ACC112 (cell line): ENCODE measurements at regions not wholly inside any gene's neighbourhood (a gene's known extent, or its start where the extent isn't known, plus 50 kb on each side); places are given as distances from the start of the nearest gene placed in this dataset.

Experiments
- H2AFZ ChIP-seq: fragments of 200-600 bp; sonication (generic); one replicate; pipeline ENCODE4 v1.6.0; 2017; ENCODE audit warnings: antibody characterized with exemption, low read length; ENCODE audit not compliant: unreplicated experiment
- H3K27ac ChIP-seq: fragments of 200-600 bp; sonication (generic); 2 replicates; pipeline ENCODE4 v1.5.1; 2014; ENCODE audit warnings: low read depth, mild to moderate bottlenecking, antibody characterized with exemption, low read length, moderate library complexity
- H3K27me3 ChIP-seq: fragments of 200-600 bp; sonication (generic); 2 replicates; pipeline ENCODE4 v1.6.1; 2014; ENCODE audit warnings: mild to moderate bottlenecking, antibody characterized with exemption, low read length, moderate library complexity, mixed read lengths; ENCODE audit not compliant: insufficient read depth
- H3K36me3 ChIP-seq: fragments of 200-600 bp; sonication (generic); 2 replicates; pipeline ENCODE4 v1.6.1; 2016; ENCODE audit warnings: mild to moderate bottlenecking, antibody characterized with exemption, low read length, moderate library complexity, mixed read lengths; ENCODE audit not compliant: insufficient read depth
- H3K4me1 ChIP-seq: fragments of 200-600 bp; sonication (generic); one replicate; pipeline ENCODE4 v1.6.1; 2016; ENCODE audit warnings: low read length, mixed read lengths; ENCODE audit not compliant: insufficient read depth, unreplicated experiment, control insufficient read depth
- H3K4me3 ChIP-seq: fragments of 200-600 bp; sonication (generic); 2 replicates; pipeline ENCODE4 v1.5.1; 2014; ENCODE audit warnings: mild to moderate bottlenecking, low read depth, low read length
- H3K79me2 ChIP-seq: fragments of 200-600 bp; sonication (generic); one replicate; pipeline ENCODE4 v1.6.0; 2016; ENCODE audit warnings: low read length; ENCODE audit not compliant: control insufficient read depth, unreplicated experiment, insufficient read depth

DNA sequence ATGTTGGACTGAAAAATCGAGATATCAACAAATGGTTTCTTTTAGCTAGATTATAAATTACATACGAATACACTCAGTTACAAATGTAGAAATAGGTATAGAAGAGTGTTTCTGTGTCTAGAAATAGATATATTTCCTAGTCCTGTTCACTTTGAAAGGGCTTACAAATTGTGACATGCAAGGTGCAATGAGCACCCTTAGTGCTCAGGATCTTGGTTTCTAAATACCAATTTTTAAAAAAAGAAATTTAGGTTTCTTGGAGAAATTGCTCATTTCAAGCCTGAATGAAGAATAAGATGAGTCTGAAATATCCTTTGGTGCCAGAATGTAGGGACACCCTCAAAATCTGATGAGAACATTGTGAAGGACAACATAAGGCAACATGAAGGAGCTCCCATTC lies 306.0 kb downstream of the CRPPA start:
- no peaks in the 10 kb centered on the region for H3K27me3 ChIP-seq
- no peaks in the 10 kb centered on the region for H3K36me3 ChIP-seq
- H3K27ac ChIP-seq: no peak overlapping the region
- no peak overlapping the region for H2AFZ ChIP-seq
- H3K4me1 ChIP-seq: no peaks in the 10 kb centered on the region
- no peaks in the 10 kb centered on the region for H3K79me2 ChIP-seq
- no peak overlapping the region for H3K4me3 ChIP-seq

DNA sequence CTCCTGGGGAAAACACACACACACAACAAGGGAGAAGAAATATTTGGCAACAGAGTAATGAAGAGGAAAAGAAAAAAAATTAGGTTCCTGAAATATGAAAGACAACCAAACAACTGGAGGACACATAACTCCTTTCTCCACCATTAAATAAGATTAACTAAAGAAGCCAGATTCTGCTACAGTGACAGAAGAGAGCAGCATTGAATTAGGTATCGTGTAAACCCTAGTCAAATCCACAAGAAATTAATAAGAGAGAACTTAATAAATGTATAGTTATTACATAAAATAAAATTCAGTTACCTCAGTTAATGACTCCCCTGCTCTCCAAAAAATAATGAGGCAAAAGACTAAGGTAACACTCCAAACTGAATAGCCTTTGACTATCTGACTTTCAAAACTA lies 306.7 kb downstream of the CRPPA start:
- Histone ChIP-seq H3K79me2 (no peaks in the 10 kb centered on the region), H3K27ac (no peak overlapping the region), H3K27me3 (no peaks in the 10 kb centered on the region), H3K36me3 (no peaks in the 10 kb centered on the region), H3K4me3 (no peak overlapping the region), H2AFZ (peak overlapping the region; percentile 55), H3K4me1 (no peaks in the 10 kb centered on the region)

DNA sequence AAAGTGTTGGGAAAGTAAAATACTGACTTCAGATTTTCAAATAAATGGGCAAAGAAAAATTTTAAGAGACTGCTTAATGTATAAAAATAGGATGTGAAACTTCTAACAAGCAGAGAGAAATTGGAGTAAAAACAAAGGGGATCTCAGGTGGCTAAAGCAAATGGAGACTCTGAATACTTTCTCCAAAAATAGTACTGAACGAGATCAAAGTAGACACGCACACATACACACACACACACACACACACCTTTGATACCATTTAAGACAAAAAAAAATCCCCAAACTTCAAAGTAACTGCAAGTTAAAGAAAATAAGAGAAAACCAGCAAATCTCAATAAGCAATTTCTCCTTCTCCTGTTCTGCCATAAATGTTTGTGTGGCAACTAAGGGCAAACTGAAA lies 307.3 kb downstream of the CRPPA start:
- Histone ChIP-seq H3K4me3 (no peak overlapping the region), H3K27me3 (no peaks in the 10 kb centered on the region), H3K79me2 (no peaks in the 10 kb centered on the region), H3K36me3 (no peaks in the 10 kb centered on the region), H2AFZ (no peak overlapping the region), H3K4me1 (no peaks in the 10 kb centered on the region), H3K27ac (no peak overlapping the region)

DNA sequence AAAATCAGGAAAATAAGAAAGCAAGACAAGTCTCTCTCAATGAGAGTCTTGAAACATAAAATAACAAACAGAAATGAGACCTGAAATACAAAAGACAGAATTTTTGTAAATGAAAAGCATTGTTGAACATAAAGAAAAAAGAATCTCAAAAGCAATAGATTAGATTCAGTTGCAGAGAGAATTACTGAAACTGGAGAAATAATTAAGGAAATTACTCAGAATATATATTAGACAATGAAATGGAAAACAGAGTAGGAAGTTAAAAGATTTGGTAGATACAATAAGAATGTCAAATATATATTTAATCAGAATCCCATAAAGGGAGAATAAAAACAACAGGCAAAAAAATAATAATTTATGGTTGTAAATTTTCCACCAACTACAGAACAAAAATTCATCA lies 308.3 kb downstream of the CRPPA start:
- Histone ChIP-seq H3K4me3 (no peak overlapping the region), H3K4me1 (no peaks in the 10 kb centered on the region), H3K36me3 (no peaks in the 10 kb centered on the region; the same call in 1 of the 2 replicates), H3K27me3 (no peaks in the 10 kb centered on the region), H3K79me2 (no peaks in the 10 kb centered on the region), H3K27ac (no peak overlapping the region), H2AFZ (no peak overlapping the region)

DNA sequence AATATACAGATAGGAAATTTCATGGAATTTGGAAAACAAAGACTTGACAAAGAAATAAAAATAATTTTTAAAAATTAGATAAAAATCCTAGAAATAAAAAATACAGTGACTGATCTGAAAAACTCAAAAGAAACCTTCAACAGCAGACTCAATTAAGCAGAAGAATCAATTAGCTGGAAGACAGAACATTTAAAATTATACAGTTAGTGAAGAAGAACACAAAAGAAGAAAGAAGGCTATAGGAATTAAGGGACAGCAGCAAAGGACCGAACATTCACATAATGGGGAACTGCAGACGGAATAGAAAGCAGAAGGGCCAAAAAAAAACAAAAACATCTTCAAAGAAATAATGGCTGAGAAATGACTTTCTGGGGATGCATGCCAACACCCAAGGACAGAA lies 314.5 kb downstream of the CRPPA start:
- no peaks in the 10 kb centered on the region for H3K4me1 ChIP-seq
- H3K36me3 ChIP-seq: no peaks in the 10 kb centered on the region; the same call in 1 of the 2 replicates
- H3K79me2 ChIP-seq: no peaks in the 10 kb centered on the region
- H3K4me3 ChIP-seq: no peak overlapping the region
- no peaks in the 10 kb centered on the region for H3K27me3 ChIP-seq
- H2AFZ ChIP-seq: no peak overlapping the region
- no peak overlapping the region for H3K27ac ChIP-seq

DNA sequence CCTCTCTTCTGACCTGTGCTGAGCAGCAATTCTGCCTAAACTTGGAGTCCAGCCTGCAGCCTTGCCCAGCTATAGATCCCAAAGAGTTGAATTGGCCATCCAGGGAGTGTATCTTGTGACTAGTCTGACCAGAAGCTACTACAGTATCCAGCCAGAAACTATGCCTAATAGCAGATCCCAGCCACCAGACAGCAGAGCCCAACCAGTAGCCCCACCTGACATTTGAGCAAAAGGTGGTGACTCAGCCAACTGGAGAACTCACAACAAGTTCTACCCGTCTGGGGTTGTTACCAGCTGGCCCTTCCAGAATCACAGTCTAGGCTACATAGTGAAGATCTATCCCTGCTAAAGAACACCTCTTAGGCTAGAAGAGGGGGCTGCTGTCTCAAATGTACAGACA lies 315.0 kb downstream of the CRPPA start:
- Histone ChIP-seq H3K4me1 (no peaks in the 10 kb centered on the region), H3K79me2 (no peaks in the 10 kb centered on the region)

DNA sequence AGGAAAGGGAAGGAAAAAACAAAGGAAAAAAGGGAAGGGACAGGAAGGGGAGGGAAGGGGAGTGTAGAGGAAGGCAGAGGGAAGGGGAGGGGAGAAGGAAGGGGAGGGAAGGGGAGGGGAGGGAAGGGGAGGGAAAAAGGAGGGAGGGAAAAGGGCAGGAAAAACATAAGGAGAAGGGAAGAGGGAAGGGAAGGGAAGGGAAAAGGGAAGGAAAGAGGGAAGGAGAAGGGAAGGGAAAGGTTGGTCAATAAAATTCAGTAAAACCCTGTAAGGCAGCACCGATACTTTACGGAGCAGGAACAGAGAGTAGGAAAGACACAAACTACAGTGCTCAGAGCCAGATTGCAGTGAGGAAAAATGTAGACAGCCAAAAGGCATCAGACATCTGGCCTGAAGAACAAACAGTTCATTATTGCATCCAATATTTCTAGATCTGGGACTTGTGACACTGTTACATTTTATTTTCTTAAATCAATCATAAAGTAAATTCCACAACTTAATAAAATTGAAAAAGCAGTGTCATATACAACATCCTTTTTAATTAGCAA lies 322.0 kb downstream of the CRPPA start:
- Histone ChIP-seq H2AFZ (no peak overlapping the region), H3K27me3 (no peaks in the 10 kb centered on the region), H3K4me3 (no peak overlapping the region), H3K4me1 (peaks cover 7% of the 10 kb centered on the region), H3K36me3 (no peaks in the 10 kb centered on the region), H3K27ac (no peak overlapping the region), H3K79me2 (no peaks in the 10 kb centered on the region)

More for the DNA sequence above, 315.0 kb downstream of the CRPPA start:
- Histone ChIP-seq H2AFZ (no peak overlapping the region), H3K4me3 (no peak overlapping the region), H3K27me3 (no peaks in the 10 kb centered on the region), H3K27ac (no peak overlapping the region), H3K36me3 (no peaks in the 10 kb centered on the region; the same call in 1 of the 2 replicates)

DNA sequence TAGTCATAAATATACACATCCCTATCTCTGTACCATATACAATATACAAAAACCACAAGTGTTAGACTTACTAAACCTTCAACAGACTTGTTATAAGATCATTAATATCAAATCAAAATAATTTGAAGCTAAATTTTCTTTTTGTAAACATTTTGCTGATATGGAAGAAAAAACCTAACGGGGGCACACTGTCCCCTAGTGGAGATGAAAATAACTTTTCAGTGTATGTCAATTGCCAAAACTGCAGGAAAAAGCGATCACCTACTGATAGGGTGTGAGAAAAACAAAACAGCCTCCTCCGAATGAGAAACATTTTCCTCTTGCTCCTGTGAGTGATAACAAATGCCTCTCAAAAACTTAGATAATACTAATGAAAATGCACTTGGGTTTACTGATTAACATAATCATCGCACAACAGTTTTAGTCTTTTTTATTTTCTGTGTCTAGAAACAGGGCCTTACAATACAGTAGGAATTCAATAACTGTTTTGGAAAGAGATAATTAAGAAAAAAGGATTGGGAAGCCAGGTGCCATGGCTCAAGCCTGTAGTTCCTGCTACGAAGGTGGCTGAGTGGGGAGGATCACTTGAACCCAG lies 322.7 kb downstream of the CRPPA start:
- Histone ChIP-seq H2AFZ (peak overlapping the region; percentile 87), H3K79me2 (no peaks in the 10 kb centered on the region), H3K4me3 (no peak overlapping the region), H3K36me3 (no peaks in the 10 kb centered on the region), H3K27ac (no peak overlapping the region), H3K4me1 (peaks cover 7% of the 10 kb centered on the region), H3K27me3 (no peaks in the 10 kb centered on the region)

DNA sequence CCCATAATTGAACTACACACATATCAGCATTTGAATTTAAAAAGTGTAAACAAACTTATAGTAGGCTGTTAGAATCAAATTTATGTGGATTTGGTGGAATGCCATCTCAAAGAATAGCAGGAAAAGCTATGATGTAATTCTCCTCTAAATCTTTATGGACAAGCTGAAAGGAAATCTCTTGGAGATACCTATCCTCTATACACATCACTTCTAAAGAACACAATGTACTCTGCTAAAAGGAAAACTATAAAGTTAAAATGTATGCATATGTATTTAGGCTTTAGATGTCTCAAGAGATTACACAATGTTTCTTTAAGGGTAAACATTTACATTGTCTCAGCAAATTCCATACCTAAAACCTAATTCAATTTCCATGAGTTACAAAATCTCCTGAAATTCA lies 323.3 kb downstream of the CRPPA start:
- Histone ChIP-seq H3K27ac (no peak overlapping the region), H2AFZ (peak overlapping the region; percentile 87), H3K36me3 (no peaks in the 10 kb centered on the region), H3K79me2 (no peaks in the 10 kb centered on the region), H3K27me3 (no peaks in the 10 kb centered on the region), H3K4me3 (no peak overlapping the region), H3K4me1 (peaks cover 7% of the 10 kb centered on the region)

DNA sequence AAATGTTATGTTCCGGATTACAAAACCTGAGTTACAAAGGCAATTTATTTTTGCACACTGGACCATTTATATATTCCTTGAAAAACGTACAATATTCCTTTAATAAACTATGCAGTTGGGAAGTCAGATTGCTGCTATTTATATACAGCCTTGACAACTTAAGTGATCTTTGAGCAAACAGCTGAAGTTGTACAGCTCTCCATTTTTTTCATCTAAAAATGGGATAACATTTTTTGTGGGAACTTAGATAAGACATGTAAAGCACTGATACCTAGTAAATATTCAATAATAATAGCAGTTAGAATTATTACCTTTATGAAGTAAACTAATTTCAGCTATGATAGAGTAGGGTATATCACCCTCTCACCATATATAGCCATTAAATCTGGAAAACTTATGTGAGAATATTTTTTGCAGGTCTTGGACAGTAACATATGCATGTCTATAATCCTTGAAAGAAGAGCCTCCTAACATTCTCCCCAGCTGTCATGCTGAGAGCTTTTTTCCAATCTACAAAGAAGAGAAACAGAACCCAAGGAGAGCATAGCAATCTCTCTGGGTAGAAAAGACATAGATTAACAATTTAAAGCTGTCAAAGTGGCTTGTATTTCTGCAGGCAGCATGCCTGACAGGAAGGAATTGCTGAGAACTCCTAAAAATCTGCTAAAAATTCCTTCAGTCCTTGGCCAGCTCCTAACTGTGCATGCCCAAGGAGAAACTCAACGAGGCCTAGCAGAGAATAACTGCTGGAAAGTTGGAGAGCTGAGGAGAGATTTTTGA lies 326.0 kb downstream of the CRPPA start:
- H3K27me3 ChIP-seq: no peaks in the 10 kb centered on the region
- peaks cover 7% of the 10 kb centered on the region for H3K4me1 ChIP-seq
- H3K4me3 ChIP-seq: no peak overlapping the region
- no peaks in the 10 kb centered on the region for H3K79me2 ChIP-seq
- no peak overlapping the region for H2AFZ ChIP-seq
- H3K27ac ChIP-seq: no peak overlapping the region
- H3K36me3 ChIP-seq: no peaks in the 10 kb centered on the region

DNA sequence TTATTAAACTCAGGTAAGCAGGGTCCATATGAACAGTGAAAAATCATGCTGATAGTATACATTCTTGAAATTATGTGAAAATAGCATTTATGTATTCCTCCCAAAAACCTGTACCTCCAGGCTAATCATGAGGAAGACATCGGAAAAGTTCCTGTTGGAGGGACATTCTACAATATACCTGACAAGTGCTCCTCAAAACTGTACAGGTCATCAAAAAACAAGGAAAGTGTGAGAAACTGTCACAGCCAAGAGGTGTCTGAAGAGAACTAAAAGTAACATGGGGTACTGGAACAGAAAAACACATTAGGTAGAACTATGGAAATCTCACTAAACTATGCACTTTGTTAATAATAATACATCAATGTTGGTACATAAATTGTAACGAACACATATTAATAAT lies 326.7 kb downstream of the CRPPA start:
- Histone ChIP-seq H2AFZ (no peak overlapping the region), H3K27ac (no peak overlapping the region), H3K79me2 (no peaks in the 10 kb centered on the region), H3K4me1 (peaks cover 7% of the 10 kb centered on the region), H3K36me3 (no peaks in the 10 kb centered on the region), H3K4me3 (no peak overlapping the region), H3K27me3 (no peaks in the 10 kb centered on the region)
